ENCODE measurements at regions not wholly inside any gene's neighbourhood (a gene's known extent, or its start where the extent isn't known, plus 50 kb on each side); places are given as distances from the start of the nearest gene placed in this dataset.

DNA sequence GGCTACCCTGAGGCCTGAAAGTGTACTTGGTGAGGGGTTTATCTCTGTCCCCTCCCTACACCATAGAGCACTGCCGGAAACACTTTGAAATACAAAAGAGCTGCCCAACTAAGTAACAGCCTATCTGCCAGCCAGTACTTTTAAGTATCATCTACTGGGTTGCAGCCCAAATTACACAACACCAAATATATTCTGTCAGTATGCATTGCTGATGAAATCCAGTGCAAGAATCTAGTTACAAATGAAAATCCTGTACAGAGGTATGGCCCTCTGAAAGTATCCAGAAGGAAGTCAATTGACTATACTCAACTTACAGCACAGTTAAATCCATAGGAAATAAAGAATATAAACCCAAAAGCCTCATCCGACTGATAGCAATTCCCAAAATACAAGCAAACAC, 280.8 kb downstream of the CCDC85A start:
- TF ChIP-seq, protein P1, sequence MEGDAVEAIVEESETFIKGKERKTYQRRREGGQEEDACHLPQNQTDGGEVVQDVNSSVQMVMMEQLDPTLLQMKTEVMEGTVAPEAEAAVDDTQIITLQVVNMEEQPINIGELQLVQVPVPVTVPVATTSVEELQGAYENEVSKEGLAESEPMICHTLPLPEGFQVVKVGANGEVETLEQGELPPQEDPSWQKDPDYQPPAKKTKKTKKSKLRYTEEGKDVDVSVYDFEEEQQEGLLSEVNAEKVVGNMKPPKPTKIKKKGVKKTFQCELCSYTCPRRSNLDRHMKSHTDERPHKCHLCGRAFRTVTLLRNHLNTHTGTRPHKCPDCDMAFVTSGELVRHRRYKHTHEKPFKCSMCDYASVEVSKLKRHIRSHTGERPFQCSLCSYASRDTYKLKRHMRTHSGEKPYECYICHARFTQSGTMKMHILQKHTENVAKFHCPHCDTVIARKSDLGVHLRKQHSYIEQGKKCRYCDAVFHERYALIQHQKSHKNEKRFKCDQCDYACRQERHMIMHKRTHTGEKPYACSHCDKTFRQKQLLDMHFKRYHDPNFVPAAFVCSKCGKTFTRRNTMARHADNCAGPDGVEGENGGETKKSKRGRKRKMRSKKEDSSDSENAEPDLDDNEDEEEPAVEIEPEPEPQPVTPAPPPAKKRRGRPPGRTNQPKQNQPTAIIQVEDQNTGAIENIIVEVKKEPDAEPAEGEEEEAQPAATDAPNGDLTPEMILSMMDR (IDR thresholded peaks at IDR 0.05): no peak
- no peak for TF ChIP-seq POLR2AphosphoS5 (IDR thresholded peaks at IDR 0.05; ENCODE audit: low read depth, low read length)

Measured in Panc1 (cell line).